Transverse colon (tissue), 4 donors: ENCODE measurements at regions not wholly inside any gene's neighbourhood (a gene's known extent, or its start where the extent isn't known, plus 50 kb on each side); places are given as distances from the start of the nearest gene placed in this dataset.

Experiments used
- CTCF ChIP-seq, 5 experiments: fragments of 200-600 bp in 3 of 5; fragments of 450-650 bp in 2 of 5; sonication (generic) in 3 of 5; IDR thresholded peaks; 1 replicate in 2 of 5; 2 replicates in 3 of 5; pipeline ENCODE4 v1.5.1; 2016 to 2017; ENCODE audit warnings: antibody characterized with exemption in 5 of 5, inconsistent platforms in 3 of 5, mild to moderate bottlenecking in 2 of 5, moderate library complexity in 1 of 5
- EP300 ChIP-seq: sonication (generic); formaldehyde crosslinking; IDR thresholded peaks from one replicate; pipeline ENCODE4 v1.6.1; 2017; ENCODE audit warnings: antibody characterized with exemption, low read depth
- POLR2A ChIP-seq: fragments of 450-650 bp; IDR thresholded peaks from one replicate; pipeline ENCODE4 v1.6.1; 2016; ENCODE audit warnings: antibody characterized with exemption, mild to moderate bottlenecking, moderate library complexity
- POLR2AphosphoS5 ChIP-seq, 3 donors: sonication (generic); formaldehyde crosslinking; IDR thresholded peaks; one replicate each; pipeline ENCODE4 v1.6.1; 2016; ENCODE audit warnings: antibody characterized with exemption in 3 of 3

- TF ChIP-seq CTCF (IDR thresholded peaks at IDR 0.05), result no peak
- TF ChIP-seq EP300, result no peak
- TF ChIP-seq POLR2A, result no peak
- no peak for TF ChIP-seq POLR2AphosphoS5 (IDR thresholded peaks at IDR 0.05)
Observed at GRCh38 chr5:106680330-106680729, 990.4 kb downstream of the EFNA5 start.
